Left forelimb (tissue), 1 donor: ENCODE measurements at regions not wholly inside any gene's neighbourhood (a gene's known extent, or its start where the extent isn't known, plus 50 kb on each side); places are given as distances from the start of the nearest gene placed in this dataset.
"Not testable (repeated sequence)": the region's sequence is repeated elsewhere in the genome, so short reads cannot be mapped to it uniquely, and the experiment has no call there.

Experiments used
- DNase-seq: peaks from one replicate; pipeline ENCODE4 v3.0.0-alpha.2; 2018; ENCODE audit warnings: low spot score

DNA sequence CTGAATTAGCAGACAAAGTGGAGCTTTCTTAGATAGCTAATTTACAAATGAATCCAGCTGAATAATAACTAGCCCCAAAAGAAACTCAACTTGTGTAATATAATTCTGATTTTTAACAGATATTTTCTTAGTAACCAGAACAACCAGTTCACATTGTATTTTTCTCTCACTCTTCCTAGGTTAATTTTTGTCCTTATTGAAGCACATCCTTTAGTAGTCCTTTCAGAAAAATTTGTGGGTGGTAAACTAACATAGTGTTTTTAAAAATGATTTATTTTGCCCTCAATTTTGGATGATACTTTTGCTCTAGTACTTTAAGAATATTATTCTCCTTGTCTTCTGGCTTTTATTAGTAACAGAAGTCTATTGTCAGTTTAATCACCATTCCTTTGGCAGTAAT, 190.6 kb upstream of the SLC39A10 start:
- DNase-seq: no peak

DNA sequence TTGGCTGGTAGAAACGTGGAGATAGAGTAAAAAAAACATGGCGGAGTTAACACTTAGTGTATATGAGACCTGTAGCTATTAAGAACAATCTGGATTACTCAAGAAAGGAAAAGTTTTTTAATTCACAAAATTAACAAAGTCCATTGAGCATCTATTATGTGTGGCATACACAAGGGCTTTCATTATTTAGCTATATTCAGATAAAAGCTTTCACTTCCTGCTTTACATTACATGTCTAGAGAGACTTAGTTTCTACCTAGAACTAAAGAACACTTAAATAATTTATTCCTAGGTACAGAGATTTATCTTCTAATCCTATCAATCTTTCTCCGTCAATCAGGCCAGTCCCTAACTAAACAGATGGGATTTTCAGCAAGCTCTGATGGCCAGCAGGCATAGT, 196.0 kb upstream of the SLC39A10 start:
- DNase-seq: no peak

DNA sequence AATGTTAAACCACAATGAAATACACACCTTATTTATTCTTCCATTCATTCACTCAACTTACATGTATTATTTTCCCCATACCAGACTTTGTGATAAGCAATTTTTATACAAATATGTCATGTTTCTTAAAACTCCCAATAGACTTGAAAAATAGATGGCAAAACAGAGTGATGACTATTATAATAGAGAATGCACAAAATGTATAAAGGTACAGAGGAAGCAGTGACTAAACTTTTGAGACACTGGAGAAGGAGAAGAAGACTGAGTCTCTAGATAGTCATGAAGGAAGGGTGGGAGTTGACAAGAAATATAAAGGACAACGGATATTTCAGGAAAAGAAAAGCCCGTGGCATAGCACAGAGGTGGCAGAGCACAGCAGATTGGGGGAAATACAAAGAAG, 198.1 kb upstream of the SLC39A10 start:
- DNase-seq: no peak

DNA sequence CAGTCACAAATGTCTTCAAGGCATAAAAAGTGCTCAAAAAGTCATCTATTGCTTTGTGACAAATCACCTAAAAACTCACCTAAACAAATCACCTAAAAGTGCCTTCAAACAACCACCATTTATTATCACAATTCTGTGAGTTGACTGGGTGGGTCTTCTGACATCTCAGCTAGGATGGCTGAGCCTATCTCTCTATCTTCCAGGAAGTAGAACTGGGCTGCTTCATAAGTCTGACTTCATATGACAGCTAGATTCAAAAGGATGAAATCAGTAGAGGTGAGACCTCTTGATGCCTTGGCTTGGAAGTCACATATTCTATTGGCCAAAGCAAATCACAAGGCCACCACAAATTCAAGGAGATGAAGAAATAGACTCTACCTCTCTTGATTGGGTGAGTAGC, 199.2 kb upstream of the SLC39A10 start:
- no peak for DNase-seq

DNA sequence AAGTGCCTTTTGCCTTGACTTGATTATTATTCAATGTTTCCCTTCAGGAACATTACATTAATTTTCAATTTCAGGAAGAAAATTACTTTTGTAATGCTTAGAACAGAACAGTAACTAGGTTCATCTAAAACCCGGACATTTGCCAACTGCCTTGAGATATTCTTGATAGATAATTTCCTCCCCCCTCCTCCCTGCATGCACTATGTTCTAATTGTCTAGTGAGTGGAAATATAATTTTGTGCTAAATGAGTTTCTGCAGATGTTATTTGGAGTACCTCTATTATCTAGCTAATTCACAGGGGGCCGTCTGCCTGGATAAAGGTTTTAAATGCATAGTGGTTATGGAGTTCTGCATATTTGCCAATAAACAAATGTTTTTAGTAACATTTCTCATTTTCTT, 200.3 kb upstream of the SLC39A10 start:
- no peak for DNase-seq

DNA sequence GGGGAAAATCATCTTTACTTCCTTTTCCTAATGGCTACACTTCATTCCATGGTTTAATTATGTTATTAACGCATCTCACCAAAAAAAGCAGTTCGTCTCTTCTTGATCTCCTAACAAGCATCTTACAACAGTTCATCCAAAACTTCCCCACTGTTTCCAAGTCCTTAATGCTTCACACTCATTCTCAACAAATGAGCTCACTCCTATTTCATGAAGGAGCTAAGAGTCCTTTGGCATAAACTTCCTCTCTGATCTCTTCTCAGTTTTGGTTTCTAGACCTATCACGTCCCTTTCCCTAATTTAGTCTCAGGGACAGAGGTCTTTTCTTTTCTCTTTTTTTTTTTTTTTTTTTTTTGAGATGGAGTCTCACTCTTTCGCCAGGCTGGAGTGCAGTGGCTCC, 205.9 kb upstream of the SLC39A10 start:
- no peak for DNase-seq

DNA sequence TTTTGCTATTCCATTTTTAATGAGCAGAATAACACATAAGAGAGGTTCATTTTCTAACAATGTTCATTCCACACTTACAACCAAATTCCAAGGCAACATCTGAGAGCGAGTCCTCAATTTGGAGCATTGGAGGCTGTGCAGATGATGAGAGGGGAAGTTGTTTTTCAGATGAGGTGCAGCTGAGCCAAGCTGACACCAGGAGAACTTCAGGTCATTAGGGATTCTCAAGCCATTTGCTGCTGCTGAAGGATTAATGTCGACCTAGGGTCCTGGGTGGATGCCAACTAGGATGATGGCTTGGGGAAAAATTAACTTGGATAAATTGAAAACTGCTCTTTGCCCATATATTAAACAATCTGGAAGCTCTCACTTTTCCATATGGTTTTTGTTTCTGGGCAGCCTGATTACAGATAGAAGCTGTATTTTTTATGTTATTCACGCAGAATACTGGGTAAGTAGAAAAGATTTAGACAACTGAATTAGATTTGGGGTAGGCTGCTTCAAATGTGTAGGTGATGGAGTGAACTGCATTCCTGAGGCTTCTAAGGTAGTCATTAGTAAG, 206.4 kb upstream of the SLC39A10 start:
- DNase-seq: no peak

DNA sequence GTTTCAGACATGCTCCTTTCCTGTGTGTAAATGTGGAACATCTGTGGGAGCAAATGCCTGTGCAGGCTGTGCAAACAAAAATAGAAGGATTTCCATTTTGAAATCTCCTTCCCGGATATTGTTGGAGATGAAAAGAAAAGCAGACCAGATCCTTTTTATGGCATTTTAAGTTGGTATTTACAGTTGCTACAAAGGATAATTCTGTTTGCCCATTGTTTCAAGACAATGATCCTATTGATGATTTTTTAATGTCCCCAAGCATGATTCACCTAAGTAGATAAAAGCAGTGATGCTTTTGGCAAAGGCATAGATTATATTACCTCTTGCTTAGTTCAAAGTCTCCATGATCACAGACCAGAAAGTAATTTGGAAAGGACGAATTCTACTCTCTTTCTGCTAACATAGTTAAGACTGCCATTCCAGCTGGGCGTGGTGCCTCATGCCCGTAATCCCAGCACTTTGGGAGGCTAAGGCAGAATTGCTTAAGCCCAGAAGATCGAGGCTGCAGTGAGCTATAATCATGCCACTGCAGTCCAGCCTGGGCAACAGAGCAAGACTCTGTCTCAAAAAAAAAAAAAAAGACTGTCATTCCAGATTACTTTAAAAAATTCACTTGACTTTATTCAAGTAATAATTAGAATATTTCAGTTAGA, 209.6 kb upstream of the SLC39A10 start:
- no peak for DNase-seq

DNA sequence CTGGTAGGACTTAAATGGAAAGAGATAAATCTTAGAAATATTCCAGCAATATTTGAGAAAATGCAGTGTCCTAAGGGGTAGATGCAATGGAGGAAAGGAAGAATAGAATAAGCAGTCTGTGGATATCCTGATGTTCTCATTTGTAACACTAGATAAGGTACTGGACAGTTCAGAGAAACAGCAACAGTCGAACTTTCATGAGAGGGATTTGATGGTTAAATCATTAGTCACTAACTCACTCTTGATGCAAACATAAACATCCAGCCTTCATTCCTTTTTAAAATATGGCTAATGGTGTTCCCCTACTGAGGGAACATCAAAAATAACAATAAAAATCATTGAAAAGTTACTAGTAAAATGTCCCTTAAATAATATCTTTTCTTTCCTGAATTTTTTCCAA, 211.4 kb upstream of the SLC39A10 start:
- DNase-seq: no peak

DNA sequence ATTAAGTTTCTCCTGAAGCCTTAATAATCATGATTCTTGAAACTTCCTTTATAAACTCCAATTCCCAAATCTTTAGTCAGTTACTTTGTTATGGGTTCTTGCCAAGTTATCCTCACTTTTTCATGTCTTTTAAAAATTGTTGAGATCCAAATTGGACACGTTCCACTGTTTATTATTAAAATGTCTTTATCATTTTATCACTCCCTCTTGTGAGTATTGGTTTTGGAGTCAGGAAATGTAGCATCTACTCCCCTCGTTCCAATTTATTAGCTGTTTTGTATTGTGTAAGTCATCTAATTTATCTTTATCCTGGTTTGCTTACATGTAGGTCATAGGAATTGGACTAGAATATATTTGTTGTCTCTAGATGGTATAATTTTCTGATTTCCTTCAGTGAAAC, 213.1 kb upstream of the SLC39A10 start:
- no peak for DNase-seq

DNA sequence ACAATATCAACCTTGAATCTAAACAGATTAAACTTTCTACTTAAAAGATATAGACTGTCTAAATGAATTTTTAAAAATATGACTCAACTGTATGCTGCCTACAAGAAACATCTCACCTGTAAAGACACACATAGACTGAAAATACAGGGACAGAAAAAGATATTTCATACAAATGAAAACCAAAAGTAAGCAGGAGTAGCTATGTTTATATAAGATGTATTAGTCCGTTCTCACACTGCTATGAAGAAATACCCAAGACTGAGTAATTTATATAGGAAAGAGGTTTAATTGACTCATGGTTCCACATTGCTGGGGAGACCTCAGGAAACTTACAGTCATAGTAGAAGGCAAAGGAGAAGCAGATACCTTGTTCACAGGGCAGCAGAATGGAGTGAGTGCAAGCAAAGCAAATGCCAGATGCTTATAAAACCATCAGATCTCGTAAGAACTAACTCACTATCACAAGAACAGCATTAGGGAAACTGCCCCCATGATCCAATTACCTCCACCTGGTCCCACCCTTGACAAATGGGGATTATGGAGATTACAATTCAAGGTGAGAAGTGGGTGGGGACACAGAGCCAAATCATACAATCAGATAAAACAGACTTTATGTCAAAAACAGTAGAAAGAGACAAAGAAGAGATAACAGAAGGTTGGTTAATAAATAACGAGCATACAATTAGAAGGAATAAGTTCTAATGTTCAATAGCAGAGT, 214.4 kb upstream of the SLC39A10 start:
- no peak for DNase-seq

DNA sequence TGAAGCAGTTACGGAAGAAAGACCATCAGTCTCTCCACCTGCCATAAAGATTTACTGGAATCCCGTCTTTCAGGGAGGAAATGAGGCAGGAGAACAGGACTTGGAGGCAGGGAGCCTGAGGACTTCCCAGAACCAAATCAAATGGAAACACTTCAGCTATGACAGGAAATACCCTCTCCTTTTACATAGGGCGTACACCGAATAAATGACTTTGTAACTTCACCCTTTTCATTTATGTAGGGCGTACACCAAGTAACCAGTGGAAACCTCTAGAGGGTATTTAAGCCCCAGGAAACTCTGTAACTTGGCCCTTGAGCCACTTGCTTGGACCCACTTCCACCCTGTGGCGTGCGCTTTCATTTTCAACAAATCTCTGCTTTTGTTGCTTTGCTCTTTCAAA, 218.3 kb upstream of the SLC39A10 start:
- DNase-seq: no peak

DNA sequence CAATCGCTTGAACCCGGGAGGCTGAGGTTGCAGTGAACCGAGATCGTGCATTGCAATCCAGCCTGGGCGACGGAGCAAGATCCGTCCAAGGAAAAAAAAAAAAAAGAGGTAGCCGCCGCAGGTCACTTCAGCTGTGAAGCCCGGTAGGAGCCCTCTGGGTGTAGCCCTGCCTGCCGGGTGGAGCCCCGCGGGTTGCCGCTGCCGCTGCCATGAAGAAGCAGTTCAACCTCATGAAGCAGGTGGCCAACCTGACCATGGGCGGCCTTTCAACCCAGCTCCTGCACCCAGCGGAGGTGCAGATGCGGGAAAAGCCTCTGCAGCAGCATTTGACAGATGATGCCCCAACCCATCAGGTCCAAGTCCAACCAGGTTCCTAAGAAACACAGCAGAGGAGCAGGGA, 219.5 kb upstream of the SLC39A10 start:
- DNase-seq: no peak

DNA sequence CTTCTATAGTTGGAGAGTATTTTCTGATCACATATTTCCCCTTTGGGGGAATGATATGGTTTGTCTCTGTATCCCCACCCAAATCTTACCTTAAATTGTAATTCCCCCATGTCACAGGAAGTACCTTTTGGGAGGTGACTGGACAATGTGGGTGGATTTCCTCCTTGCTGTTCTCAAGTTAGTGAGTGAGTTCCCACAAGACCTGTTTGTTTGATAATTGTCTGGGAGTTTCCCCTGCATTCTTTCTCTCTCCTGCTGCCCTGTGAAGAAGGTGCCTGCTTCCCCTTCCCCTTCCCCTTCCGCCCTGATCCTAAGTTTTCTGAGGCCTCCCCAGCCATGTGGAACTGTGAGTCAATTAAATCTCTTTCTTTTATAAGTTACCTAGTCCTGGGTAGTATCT, 222.7 kb upstream of the SLC39A10 start:
- no peak for DNase-seq

DNA sequence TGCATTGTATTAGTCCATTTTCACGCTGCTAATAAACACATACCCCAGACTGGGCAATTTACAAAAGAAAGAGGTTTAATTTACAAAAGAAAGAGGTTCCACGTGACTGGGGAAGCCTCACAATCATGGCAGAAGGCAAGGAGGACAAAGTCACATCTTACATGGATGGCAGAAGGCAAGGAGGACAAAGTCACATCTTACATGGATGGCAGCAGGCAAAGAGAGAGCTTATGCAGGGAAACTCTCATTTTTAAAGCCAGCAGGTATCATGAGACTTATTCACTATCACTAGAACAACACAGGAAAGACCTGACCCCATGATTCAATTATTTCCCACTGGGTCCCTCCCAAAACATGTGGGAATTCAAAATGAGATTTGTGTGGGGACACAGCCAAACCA, 223.3 kb upstream of the SLC39A10 start:
- not testable (repeated sequence) for DNase-seq

DNA sequence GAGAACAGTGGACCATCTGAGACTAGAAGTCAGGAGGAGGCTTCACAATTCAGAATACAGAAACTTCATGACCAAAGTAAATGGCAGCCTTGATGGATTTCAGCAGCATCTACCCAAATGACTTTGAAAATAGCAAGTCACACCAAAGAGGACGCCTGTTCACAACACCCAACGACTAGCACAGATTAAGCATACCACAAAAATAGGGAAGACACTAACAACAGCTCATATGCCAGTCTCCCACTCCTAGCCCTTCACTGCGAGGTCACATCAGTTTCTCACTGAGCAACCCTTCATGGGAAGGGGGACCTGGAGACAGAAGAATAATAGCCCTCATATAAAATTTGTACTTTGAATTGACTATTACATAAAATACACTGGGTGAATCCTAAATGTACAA, 228.4 kb upstream of the SLC39A10 start:
- DNase-seq: no peak

DNA sequence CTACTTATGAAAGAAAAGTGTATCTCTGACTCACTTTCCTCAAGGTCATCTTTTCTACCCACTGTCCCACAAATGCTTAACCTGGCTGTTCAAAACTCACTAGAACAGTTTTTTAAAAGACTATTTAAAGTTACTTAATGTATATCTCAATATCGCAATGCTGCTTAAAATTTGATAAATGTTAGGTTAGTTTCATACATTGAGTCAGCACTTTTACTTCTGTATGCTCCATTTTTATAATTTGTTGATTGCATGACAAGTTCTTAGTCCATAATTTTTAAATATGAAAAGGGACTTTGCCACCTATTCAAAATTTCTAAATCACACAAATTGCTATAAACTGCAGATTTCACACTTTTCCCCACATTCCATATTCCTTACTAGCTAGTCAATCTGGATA, 231.7 kb upstream of the SLC39A10 start:
- DNase-seq: no peak

DNA sequence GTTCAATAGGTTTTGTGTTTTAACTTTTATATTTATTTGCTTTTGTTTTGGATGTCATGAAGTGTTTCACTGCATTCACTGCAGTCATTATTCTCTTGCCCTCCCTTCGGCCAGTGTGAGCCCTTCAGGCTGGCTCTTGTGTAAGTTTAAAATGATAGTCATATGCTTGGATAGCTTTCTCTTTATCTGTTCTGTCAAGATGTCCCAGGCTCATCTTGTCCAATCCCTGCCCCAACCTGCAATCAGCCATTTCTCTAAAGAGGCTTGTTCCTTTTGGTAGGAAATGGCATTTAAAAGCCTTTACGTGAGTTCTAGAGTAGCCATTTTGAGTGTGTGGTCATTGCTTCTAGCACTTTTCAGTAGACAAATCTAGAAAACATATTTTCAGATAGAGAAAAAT, 238.0 kb upstream of the SLC39A10 start:
- no peak for DNase-seq

DNA sequence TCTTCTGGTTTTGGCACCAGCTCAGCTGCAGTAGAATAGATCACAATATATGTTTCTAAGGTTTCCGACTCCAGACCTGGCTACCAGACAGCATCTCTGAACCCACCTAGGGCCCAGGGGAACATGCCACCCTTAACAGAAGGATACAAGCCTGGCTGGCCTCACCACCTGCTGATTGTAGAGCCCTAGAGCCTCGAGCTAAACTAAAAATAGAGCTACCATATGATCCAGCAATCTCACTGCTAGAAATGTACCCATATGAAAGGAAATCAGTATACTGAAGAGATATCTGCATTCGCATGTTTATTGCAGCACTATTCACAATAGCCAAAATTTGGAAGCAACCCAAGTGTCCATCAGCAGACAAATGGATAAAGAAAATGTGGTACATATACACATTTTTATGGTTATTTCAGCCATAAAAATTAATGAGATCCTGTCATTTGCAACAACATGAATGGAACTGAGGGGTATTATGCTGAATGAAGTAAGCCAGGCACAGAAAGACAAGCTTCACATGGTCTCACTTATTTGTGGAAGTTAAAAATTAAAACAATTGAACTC, 242.4 kb upstream of the SLC39A10 start:
- DNase-seq: no peak

DNA sequence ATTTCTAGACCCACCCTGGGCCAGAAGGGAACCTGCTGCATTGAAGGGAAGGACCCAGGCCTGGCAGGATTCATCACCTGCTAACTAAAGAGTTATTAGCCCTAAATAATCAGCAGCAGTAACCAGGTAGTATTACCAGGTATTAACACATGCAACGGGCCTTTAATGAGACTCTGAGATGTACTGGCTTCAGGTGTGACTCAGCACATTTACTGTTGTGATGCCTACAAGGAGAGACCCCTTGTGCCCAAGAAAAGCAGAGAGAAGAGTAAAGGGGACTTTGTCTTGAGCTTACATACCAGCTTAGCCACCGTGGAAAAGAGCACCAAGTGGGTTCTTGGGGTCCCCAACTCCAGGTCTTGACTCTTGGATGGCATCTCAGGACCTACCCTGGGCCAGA, 243.1 kb upstream of the SLC39A10 start:
- no peak for DNase-seq

DNA sequence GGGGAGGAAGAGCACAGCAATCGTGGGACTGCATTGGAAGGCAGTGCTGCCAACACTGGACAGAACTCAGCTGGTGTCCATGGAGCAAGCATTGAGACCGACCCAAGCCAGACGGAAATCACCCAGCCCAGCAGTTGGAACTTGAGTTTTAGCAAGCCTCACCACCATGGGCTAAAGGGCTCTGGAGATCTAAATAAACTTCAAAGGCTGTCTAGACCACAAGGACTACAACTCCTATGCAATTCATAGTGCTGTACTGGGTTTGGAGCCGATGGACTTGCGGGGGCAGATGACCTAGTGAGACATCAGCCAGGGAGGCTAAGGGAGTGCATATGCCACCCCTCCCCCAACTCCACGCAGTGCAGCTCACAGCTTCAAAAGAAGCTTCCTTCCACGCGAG, 243.6 kb upstream of the SLC39A10 start:
- DNase-seq: no peak

DNA sequence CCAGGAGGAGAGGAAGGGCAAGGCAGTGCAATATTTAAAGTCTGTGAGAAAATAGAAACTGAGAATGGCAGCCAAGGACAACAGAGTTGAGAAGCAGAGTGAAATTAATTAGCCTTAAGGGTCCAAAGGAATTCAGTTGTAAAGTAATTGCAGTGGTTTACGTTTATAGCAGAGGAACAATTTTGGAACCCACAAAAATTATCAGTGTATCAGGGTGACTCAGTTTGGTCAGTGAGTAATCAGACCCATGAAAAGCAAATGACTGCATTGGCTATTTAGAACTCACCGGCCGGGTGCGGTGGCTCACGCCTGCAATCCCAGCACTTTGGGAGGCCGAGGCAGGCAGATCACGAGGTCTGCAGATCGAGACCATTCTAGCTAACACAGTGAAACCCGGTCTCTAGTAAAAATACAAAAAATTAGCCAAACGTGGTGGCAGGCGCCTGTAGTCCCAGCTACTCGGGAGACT, 245.8 kb upstream of the SLC39A10 start:
- no peak for DNase-seq

DNA sequence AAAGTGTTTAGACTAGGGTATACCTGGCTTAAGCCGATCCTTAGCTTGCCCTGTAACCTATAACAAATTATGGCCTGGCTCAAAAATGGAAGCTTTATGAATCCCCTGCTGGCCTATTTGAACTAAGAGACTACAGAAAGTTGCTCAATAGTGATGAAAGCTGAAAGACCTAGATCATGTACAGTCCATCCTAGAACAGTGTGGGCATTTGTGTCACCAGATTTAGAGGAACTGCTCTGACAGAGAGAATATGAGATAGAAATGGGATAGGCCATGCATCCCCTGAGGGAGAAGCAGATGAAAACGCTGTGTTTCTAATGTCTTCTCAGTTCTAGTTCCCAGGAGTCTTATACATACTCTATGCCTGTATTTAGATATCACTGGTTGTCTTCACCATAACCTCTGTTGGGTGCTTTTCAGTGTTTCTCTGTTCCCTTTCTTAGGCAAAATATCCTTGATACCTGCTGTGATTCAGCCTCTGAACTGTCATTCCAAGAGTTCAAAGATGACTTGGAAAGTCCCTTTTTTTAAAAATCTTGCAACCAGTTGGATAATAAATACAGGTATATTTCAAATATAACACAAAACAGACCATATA, 246.9 kb upstream of the SLC39A10 start:
- no peak for DNase-seq
